HG03575 (cell line): ENCODE measurements at regions not wholly inside any gene's neighbourhood (a gene's known extent, or its start where the extent isn't known, plus 50 kb on each side); places are given as distances from the start of the nearest gene placed in this dataset.

Experiments
- ATAC-seq: cut with Tn5 transposase; IDR thresholded peaks from one replicate; pipeline ENCODE4 v1.9.1; 2021; ENCODE audit not compliant: unreplicated experiment, insufficient number of reproducible peaks, low FRiP score; ENCODE audit errors: extremely low read depth

DNA sequence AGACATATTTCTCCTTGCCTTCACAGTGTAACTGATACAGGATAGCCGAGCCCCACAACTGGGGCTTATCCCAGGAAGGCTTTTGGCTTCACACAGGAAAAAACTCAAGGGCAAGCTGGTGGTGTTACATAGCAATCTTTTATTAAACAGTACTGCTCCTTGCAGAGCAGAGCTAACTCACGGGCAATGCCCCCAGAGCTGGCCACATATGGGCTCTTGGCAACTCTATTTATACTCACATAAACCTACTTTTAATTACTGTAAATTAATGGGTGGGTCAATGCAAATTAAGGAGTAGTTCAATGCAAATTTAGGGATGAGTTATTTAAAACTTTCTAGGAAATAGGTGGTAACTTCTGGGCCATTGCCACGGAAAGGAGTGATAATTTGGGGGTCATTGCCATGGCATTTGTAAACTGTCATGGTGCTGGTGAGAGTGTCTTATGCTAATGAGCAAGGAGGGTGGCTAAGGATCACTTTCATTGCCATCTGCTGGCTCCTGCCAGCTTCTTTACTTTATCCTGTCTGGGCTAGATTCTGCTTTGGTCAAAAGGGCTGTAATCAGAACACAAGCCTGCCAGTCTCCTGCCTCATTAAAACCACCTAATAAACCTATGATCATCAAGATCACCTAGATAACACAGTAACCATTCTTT is 288.8 kb downstream of the CENPC start:
- no peak for ATAC-seq

DNA sequence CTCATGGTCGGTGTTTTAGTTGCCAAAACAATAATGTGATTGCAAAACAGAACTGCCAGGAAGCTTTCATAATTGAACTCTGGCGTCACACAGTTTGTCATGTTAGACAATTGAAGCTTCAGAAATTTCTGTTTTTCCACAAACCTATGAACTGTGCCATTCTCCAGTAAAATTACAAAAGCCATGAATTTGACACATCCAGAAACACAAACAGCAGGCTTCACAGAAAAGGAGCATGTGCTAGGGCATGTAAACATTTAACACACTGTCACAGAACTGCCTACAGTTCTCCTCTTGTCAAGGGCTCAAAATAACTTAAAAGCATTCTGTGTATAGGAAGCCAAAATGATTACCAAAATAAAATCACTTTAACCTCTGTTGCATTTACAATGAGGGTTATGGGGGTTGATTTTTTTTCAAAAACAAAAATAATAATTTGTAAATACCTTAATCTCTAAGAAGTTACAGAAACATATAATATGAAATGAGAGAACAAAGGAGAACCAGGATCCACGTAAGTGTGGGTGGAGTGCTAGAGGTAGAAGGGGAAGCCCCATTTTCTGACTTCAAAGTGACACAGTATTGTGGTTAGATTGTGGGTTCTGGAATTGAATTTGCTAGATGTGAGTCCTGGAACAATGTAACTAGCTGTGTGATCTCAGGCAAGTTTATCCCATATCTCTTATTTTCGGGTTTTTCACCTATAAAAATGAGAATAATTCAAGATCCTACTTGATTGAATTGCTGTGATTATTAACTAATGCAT is 295.0 kb downstream of the CENPC start:
- ATAC-seq: no peak

DNA sequence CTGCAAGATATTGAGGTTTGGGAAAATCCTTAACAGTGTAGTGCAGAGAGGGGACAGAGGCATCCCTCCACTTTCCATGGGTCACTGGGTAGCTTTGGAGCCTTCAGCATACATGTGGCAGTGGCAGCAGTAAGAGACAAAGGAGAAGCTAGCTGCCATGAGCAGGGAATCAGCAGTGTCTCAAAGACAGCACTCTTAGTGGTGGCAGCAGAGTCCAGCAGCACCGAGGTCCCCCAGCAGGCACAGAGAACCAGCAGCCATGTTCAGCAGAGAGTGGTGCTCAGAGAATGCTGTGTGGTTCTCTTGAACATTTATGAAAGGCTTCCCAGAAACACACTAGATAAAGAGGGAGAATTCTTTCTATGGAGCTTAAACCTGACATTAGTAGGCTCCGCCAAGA is 308.5 kb downstream of the CENPC start:
- ATAC-seq: no peak

DNA sequence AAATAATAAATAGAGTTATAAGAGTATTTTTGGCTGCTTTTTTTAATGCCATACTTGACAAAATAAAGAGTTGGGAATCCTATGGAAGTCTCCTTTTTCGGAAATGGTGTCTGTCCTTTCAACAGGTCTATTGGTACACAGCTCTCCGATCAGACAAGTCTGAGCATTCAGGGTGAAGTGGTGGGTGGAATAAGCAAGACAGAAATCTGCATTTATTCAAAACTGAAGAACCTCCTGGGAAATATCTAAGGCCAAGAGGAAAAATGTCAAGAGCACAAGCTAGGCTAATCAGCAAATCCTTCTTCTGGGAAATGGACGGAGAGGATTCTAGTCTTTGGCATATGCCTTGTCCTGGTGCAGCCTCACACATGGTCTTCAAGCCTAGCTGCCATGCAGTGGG is 309.0 kb downstream of the CENPC start:
- ATAC-seq: no peak

DNA sequence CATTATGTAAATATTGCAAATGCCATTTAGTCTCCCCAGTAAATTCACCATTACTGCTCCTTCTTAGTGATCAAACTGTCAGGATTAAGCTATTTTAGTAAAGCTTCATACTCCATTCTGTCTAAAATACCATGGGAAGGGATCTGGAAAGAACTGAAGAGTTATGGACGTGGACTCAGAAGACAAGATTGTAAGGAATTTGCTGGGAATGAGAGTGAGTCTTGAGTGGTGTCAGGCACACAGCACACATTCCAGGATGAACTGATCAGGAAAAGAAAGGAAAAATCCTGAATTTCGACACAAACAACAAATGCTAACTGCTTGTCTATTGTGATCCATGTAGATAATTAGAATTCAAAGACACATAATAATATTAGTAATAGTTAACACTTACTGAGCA is 311.0 kb downstream of the CENPC start:
- no peak for ATAC-seq

DNA sequence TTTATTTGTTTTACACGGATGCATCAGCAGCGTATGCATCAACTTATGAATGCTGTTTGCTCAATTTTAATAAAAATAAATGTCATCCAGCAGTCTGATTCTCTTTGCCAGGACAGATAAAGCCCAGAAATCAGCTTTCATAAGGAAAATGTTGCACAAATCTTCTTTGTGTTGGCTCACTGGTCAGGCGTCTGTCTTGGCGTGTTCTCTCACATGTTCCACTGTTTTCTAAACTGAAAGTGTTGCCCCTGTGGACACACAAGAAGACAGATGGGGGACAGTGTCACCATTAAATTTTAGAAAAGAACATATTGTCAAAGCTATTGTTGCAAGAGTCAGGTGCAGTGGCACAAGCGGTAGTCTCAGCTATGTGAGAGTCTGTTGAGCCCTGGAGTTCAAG is 316.2 kb downstream of the CENPC start:
- ATAC-seq: no peak

DNA sequence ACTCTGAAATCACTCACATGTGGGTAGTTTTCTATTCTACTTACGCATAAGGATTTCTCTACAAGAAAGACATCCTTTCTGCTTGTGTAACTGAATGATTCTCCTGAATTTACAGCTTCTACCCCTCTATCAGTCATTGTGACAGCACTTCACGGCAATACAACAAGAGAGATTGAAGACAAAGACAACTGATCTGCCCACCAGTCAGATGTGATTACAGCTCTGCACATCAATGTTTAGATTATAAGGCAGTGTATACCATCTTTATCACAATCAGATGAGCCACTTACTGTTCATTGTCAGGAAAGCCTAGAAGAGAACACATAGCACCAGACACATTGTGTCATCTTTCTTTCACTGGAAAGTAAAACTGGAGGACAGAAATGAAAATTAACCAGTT is 324.4 kb downstream of the CENPC start:
- no peak for ATAC-seq

DNA sequence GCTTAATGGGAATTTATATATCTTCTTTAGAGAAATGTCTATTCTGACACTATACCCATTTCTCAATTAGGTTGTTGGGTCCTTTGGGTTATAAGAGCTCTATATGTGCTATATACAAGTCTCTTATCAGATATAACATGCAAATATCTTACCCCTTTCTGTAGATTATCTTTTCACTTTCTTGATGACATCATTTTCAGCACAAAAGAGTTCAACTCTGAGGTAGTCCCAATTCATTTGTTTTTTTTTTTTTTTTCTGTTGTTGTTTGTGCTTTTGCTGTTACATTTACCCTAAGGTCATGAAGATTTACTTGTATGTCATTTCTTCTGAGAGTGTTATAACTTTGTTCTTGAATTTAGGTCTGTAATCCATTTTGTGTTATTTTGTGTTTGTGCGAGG is 326.4 kb downstream of the CENPC start:
- ATAC-seq: no peak

DNA sequence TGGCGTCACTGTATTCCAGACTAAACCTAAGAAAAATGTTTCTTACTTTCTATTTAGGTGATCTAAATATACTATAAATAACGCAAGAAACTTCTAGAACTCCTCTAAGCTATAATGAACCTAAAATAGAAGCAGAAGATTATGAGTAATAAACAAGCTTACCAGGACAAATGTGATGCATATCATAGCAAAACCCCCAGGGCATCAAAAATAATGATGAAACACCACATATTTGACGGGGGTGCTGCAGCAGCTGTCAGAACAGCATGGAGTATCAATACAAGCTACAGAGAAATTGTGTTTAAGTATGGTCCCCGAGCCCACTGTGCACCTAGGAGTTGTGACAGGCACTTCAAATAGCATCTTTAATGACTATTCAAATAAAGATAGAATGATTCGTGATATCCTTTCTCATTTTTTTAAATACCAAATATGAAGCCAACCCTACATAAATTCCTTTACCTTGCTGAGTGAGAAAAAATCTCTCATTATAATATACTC is 337.3 kb downstream of the CENPC start:
- no peak for ATAC-seq

DNA sequence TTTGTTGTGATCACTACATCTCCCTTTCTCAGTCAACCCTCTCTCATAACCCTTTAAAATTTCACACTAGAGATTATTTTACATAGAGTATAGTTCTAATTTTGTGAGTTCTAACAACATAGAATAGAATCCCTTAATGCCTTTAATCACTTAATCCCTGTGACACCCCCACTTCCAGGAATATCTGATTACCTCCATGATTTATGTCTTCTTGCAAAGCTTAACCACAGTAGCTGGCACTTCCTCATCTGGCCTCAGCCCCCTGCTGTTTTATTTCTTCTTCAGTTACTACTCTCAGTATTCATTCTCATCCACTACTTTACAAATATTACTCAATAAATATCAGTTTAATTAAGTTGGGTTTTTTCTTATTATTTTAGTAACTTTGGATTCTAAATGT is 340.9 kb downstream of the CENPC start:
- no peak for ATAC-seq

DNA sequence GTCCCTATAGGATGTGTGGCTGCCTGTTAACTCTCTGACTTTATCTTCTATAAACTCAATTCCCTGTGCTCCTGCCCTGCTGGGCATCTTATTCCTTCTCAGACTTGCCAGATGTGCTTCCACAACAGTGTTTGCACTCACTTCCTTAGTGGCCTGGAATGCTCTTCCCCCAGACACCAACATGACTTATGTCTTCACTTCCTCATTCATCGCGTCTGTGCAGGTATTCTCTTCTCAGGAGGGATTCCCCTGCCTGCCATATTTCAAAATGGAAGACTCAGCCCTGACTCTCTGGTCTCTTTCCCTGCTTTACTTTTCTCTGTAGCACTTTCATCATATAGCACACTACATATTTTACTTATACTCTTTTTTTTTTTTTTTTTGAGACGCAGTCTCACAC is 344.0 kb downstream of the CENPC start:
- ATAC-seq: no peak

DNA sequence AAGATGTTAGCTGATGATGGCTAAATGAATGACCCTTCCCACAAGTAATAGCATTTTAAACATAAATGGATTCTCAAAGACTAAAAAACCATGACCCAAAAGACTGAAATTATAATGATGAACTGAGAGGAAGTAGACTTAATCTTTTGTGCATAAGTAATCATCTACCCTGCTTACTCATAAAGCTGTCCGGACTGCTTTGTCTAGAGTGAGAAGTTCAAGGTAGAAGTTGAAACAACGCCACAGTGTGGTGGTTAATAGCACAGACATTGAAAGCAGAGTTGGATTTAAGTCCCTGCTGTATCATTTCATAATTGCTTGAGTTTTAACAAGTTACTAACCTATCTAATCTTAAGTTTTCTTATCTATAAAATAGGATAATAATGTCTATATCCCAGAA is 346.6 kb downstream of the CENPC start:
- ATAC-seq: no peak

DNA sequence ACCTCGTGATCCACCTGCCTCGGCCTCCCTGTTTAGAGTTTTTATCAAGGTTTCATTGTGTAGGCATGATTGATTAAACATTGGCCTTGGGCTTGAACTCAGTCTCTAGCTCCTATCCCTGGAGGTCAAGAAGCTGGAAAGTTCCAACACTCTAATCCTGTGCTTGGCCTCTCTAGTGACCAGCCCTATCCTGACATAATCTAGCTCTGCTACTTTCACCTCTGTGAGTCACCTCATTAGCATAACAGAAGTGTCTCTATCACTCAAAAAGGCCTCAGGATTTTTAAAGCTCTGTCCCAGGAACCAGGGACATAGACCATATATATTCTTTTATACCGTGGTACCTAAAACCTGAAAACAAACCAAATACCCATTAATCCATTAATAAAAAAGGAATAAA is 377.5 kb downstream of the CENPC start:
- no peak for ATAC-seq

DNA sequence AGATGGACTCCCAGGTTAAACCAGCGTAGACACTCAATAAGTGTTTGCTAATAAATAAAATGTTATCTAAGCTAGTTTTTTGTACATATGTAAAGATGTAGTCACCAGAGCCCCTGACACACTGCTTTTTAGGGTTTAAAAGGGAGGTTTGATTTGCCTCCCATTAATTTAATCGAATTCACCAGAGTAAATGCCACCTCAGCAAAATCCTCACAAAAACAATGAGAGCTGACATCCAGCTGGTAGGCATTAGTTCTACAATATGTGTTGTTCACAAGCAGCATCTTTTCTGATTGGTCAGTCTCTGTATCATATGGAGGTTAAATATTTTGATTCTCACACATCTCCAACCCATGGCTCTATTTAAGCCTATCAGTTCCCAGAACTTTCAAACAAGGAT is 382.6 kb downstream of the CENPC start:
- ATAC-seq: no peak

DNA sequence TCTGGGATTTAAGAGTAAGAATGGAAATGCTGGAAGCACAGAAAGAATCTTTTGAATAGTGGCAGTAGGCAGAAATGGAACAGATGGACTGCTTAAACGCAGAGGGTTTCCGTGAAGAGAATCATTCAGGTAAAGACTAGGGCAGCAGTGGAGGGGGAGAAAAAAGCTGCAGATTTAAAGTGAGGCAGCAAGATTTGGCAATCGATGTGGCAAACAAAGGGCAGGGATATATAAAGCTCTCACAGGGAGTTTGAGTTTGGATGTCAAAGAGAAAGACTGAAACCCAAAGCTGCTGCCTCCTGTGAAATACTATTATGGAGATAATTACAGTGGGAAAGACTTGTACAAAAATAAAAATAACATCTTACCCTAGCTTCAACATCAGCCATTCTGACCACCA is 384.0 kb downstream of the CENPC start:
- no peak for ATAC-seq

DNA sequence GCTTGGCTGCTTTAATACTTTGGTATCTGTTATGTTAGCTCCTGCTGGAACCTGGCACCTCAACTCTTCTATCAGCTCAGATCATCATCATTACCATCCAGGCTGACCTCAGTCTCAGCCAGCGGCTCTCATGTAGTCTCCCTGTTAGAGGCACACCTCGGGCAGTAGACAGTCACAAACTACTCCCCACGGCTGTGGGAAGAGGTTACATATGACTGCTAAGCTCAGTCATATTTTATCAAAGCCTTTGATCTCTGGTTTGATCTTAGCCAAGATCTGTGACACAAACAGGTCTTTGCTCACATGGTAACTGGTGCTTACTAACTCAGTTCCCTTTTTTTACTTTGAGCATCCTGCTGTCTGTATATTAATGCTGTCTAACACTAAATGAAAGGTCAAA is 384.9 kb downstream of the CENPC start:
- ATAC-seq: no peak

DNA sequence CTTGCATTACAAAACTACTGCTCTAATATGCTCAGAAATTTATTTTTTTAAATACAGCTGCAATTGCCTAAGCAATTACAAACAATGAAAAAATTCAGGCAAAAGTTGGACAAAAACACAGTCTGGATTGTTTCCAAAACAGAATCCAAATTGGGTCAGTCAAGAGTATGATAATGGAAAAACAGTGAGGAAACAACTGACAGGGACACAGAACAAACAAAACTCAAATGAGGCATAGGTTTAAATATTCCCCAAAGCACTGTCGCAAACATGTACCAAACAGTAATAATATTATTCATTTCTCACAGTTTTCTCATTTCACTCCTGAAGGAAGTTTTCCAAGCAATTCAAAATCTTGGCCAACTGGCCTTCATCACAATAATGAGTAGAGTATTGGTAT is 386.6 kb downstream of the CENPC start:
- ATAC-seq: no peak

DNA sequence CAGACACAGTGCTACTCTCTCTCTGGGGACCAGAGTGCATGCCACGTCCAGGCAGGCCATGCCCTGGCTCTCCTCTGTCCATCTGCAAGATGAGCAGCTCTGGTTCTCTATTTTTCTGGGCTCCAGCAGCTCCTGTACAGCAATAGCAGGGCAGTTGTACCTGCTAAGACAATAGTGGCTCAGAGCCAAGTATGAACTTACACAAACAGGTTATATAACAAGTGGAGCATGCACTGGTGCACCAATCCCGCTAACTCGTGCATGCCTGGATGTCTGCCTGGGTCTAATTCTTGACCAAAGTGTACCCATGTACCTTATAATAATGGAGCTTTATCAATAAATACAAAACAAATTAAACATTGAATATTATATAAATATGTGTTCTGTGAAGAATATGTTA is 392.3 kb downstream of the CENPC start:
- no peak for ATAC-seq

DNA sequence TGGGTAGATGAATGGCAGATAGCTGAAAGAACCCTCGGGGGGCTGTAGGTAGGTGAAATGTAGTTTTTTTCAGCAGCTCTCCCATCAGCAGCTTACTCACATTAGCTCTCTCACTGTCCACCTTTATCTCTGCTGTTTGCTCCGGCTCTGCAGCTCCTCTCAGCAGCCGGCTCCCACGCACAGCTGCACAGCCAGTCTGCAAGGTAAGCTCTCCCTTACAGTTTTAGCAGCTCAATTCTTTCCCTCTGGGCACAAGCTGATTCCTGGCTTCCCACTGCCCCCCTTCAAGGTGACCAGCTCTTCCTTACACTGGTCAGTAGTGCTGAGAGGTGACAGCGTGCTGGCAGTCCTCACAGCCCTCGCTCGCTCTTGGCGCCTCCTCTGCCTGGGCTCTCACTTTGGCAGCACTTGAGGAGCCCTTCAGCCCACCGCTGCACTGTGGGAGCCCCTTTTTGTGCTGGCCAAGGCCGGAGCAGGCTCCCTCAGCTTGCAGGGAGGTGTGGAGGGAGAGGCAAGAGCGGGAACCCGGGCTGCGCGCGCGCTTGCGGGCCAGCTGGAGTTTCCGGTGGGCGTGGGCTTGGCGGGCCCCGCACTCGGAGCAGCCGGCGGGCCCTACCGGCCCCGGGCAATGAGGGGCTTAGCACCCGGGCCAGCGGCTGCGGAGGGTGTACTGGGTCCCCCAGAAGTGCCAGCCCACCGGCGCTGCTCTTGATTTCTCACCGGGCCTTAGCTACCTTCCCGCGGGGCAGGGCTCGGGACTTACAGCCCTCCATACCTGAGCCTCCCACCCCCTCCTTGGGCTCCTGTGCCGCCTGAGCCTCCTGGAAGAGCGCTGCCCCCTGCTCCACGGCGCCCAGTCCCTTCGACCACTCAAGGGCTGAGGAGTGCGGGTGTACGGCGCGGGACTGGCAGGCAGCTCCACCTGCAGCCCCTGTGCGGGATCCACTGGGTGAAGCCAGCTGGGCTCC is 393.6 kb downstream of the CENPC start:
- no peak for ATAC-seq

DNA sequence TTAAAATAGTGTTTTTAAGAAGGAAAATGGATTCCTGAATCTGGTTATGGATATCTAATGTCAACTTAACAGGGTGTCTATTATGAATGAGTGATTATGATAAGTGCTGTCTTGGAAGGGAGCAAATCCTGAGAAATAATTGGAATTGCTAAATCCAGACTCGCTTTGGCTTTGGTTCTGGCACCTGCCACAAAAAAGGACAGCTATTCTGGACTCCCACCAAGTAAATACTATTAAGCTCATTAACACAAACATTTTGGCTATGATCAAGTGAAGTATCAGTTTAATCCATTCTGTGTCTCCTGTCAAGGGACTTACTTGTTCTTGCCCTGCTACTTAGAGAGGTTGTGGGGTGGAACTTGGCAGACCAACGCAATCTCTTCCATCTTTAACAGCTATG is 403.7 kb downstream of the CENPC start:
- no peak for ATAC-seq
